Spinal cord (tissue), 9 donors: ENCODE measurements at regions not wholly inside any gene's neighbourhood (a gene's known extent, or its start where the extent isn't known, plus 50 kb on each side); places are given as distances from the start of the nearest gene placed in this dataset.

Experiments used
- DNase-seq, 6 donors: peaks; one replicate each; pipeline versions ENCODE4 v3.0.0 to v3.0.0-alpha.2; 2013 to 2015; ENCODE audit warnings: low spot score in 6 of 6, low read depth in 4 of 6
- H3K27ac ChIP-seq: one replicate; pipeline ENCODE4 v1.5.1; 2013; ENCODE audit warnings: low read depth, low read length, control low read depth
- H3K27me3 ChIP-seq: one replicate; pipeline ENCODE4 v1.6.1; 2013; ENCODE audit warnings: low read length; ENCODE audit not compliant: control insufficient read depth, insufficient read depth
- H3K36me3 ChIP-seq: one replicate; pipeline ENCODE4 v1.6.1; 2013; ENCODE audit warnings: low read length; ENCODE audit not compliant: control insufficient read depth, insufficient read depth
- H3K4me1 ChIP-seq: one replicate; pipeline ENCODE4 v1.6.1; 2013; ENCODE audit warnings: low read length; ENCODE audit not compliant: control insufficient read depth, insufficient read depth
- H3K4me3 ChIP-seq: one replicate; pipeline ENCODE4 v1.5.1; 2013; ENCODE audit warnings: low read depth, low read length, control low read depth
- H3K9me3 ChIP-seq: one replicate; pipeline ENCODE4 v1.6.1; 2013; ENCODE audit warnings: low read length; ENCODE audit not compliant: control insufficient read depth, insufficient read depth
- WGBS: methylation state at CpG from one replicate; pipeline ENCODE4 v1.1.5; 2013; ENCODE audit warnings: missing lambda C conversion rate; ENCODE audit not compliant: insufficient coverage; 5-methylcytosine and 5-hydroxymethylcytosine counted together
- donor health status: healthy.

DNA sequence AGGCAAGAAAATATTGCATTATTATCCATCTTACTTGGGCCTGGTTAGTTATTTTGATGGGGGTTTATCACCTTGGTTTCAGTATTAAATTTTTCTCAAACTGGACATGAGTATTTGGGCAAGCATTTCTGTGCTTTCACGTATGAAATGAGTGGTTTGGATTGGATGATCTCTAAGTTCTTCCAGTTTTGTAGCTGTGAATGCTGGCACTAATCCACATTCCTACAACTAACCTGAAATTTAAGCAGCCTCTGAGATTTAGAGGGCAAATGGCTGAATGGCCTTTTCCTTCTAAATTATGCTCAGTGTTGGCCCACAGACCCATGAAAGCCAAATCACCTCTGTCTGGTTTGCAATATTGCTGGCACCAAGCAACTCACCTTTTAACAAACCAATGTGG lies 475.0 kb upstream of the B3GALT2 start:
- Histone ChIP-seq H3K9me3 (no peaks in the 10 kb centered on the region), H3K36me3 (no peaks in the 10 kb centered on the region), H3K4me1 (no peaks in the 10 kb centered on the region), H3K27me3 (no peaks in the 10 kb centered on the region), H3K27ac (no peak overlapping the region), H3K4me3 (no peak overlapping the region)
- WGBS, result no CpG with 5 or more reads among the region's 1 CpG
- peak in 1 of 6 donors; percentile 15 for DNase-seq

DNA sequence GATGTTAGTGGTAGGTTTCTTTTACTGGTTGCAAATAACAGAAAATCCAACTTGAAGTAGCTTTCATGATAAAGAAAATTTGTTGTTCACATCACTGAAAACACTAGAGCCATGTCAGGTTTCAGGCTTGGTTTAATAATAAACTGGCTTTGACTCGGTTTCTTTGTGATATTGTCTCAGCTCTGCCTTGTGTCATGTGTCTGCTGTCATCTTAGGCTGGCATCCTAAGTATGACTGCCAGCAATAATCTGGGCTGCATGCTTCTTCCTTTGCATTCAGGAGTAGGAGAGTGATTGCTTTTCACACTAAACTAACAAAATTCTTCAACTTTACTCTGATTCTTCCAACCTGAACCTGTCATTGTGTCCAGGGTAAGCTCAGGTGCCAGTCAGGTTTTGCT lies 474.0 kb upstream of the B3GALT2 start:
- H3K4me3 ChIP-seq, result no peak overlapping the region
- H3K27me3 ChIP-seq, result no peaks in the 10 kb centered on the region
- H3K36me3 ChIP-seq, result no peaks in the 10 kb centered on the region
- H3K4me1 ChIP-seq, result no peaks in the 10 kb centered on the region
- H3K9me3 ChIP-seq, result no peaks in the 10 kb centered on the region
- WGBS, result 100% methylated on average over 1 of the region's 1 CpG
- DNase-seq, result no peak
- H3K27ac ChIP-seq, result no peak overlapping the region

DNA sequence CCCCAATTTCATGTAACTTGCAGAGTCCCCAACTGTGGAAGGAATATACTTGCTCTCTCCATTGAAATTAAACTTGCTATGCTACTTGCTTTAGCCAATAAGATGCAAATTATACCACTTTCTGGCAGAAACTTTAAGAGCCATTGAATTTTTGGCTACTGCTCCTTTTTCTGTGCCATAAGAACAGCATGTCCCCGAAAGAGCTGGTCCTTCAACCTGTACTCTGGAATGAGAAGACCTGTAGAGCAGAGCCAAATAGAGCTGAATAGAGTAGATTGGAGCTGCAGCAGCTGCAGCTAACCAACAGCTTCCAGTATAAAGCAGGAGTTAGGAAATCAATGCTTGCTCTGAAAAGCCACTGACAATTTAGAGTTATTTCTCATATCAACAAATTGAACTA lies 472.3 kb upstream of the B3GALT2 start:
- H3K36me3 ChIP-seq, result no peaks in the 10 kb centered on the region
- WGBS, result 29% methylated on average over 1 of the region's 1 CpG
- H3K4me1 ChIP-seq, result no peaks in the 10 kb centered on the region
- DNase-seq, result peak in 2 of 6 donors; percentile 14 to 65
- no peak overlapping the region for H3K27ac ChIP-seq
- no peaks in the 10 kb centered on the region for H3K27me3 ChIP-seq
- peaks cover 2% of the 10 kb centered on the region for H3K9me3 ChIP-seq
- no peak overlapping the region for H3K4me3 ChIP-seq

DNA sequence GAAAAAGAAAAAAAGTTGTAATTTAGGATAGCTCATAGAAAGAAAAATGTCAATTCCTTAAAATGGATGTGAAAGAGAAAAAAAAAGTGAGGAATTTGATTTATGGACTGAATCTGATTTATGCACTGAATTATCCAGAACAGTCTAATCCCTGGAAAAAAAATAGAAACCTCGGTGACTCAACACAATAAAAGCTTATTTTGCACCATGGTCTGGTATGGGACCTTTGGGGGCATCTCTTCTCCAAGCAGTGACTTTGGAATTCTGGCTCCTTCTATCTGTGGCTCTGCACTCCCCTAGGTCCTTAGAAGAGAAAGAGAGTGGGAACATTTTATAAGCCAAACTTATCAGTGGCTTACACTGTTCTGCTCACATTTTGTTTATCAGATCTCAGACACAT lies 471.7 kb upstream of the B3GALT2 start:
- H3K4me3 ChIP-seq, result no peak overlapping the region
- no peak overlapping the region for H3K27ac ChIP-seq
- H3K36me3 ChIP-seq, result no peaks in the 10 kb centered on the region
- no peaks in the 10 kb centered on the region for H3K27me3 ChIP-seq
- peaks cover 6% of the 10 kb centered on the region for H3K9me3 ChIP-seq
- no peak for DNase-seq
- H3K4me1 ChIP-seq, result no peaks in the 10 kb centered on the region
- WGBS, result no CpG with 5 or more reads among the region's 1 CpG

DNA sequence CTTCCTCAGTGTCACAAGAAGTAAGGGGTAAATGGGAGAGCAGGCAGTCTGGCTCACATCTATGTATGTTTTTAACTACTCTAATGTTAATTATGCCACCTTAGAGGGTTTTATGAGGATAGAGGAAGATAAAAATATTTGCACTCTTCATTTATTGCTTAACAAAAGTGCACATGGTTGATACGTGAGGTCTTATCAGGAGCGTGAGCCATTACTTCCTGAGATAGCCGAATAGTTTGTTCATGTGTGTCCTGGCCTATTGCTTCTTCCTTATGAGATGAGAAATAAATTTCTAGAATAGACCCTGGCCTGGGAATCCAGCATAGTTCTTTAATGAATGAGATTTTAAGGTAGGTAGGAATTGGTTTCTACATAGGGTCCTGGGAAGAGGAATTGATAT lies 471.1 kb upstream of the B3GALT2 start:
- WGBS, result 100% methylated on average over 1 of the region's 3 CpGs
- Histone ChIP-seq H3K9me3 (peaks cover 6% of the 10 kb centered on the region), H3K36me3 (no peaks in the 10 kb centered on the region), H3K4me1 (no peaks in the 10 kb centered on the region), H3K27ac (no peak overlapping the region), H3K27me3 (no peaks in the 10 kb centered on the region), H3K4me3 (no peak overlapping the region)
- DNase-seq, result no peak

DNA sequence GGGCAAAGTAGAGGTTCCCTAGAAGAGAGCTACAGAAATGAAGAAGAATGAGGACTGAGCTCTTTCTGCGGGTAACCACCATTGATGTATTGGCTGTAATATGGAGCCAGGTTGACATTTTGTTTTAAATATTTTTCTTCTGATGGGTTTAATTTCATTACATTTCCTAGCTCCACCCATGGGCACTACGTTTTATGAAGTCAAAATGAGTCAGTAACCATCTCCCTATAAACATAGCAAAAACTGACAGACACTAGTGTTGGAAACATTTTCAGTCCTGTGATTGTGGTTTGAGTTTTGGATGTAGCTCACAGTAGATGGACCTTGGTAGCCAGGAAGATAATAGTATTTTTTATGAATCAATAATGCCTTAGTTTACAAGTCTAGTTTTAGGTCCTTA lies 470.4 kb upstream of the B3GALT2 start:
- Histone ChIP-seq H3K27ac (no peak overlapping the region), H3K4me1 (no peaks in the 10 kb centered on the region), H3K27me3 (no peaks in the 10 kb centered on the region), H3K9me3 (peaks cover 6% of the 10 kb centered on the region), H3K36me3 (no peaks in the 10 kb centered on the region), H3K4me3 (no peak overlapping the region)
- WGBS, result no CpG with 5 or more reads among the region's 2 CpGs
- DNase-seq, result no peak

DNA sequence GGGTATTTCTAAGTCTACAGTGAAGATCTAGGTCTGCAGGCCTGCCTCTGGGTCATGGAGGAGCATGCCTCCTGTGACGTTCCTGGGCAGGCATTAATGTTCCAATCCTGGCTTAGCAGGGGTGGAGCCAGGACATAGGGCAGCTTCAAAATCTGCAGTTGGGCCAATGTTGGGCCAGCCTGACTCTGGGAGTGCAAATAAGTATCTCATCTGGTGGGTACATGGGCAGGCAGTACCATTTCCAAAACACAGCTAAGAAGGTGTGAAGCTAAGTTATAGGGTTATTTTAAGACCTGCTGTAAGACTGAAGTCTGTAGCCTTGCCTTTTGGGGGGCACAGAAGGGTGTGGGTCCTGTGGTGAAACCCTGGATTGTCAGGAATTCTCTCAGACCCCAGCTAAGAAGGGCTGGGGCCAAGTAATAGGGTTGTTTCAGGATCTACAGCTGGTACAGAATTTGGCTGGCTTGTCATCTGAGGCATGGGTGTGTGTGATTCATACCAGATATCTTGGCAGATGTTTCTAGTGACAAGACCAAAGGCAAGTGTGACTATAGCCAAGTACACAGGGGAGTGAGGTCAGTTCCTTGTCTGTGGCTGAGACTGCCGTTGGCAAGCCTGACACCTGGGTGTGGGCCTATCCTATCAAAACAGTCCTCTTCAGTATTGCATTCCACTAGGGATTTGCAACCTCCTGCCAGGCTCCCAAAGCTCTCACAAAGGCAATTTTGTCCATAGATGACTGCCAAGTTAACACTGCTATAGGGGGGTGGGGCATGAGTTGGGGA lies 468.7 kb upstream of the B3GALT2 start:
- H3K27me3 ChIP-seq, result no peaks in the 10 kb centered on the region
- no peak overlapping the region for H3K27ac ChIP-seq
- no peak overlapping the region for H3K4me3 ChIP-seq
- no peaks in the 10 kb centered on the region for H3K36me3 ChIP-seq
- peaks cover 6% of the 10 kb centered on the region for H3K9me3 ChIP-seq
- H3K4me1 ChIP-seq, result no peaks in the 10 kb centered on the region
- DNase-seq, result no peak
- WGBS, result 94% methylated on average over 1 of the region's 2 CpGs

DNA sequence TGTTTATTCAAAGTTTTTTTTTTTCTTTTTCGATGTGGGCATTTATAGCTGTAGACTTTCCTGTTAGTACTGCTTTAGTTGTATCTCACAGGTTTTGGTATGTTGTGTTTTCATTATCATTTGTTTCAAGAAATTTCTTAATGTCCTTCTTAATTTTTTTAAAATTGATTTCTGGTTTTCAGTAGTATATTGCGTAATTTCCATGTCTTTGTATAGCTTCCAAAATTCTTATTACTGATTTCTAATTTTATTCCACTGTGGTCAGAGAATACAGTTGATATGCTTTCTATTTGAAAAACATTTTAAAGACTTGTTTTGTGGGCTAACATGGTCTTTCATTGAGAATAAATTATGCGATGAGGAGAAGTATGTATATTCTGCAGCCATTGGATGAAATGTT lies 463.2 kb upstream of the B3GALT2 start:
- no peaks in the 10 kb centered on the region for H3K36me3 ChIP-seq
- DNase-seq, result no peak
- peaks cover 11% of the 10 kb centered on the region for H3K9me3 ChIP-seq
- no peak overlapping the region for H3K4me3 ChIP-seq
- no CpG with 5 or more reads among the region's 3 CpGs for WGBS
- no peaks in the 10 kb centered on the region for H3K27me3 ChIP-seq
- no peaks in the 10 kb centered on the region for H3K4me1 ChIP-seq
- no peak overlapping the region for H3K27ac ChIP-seq

DNA sequence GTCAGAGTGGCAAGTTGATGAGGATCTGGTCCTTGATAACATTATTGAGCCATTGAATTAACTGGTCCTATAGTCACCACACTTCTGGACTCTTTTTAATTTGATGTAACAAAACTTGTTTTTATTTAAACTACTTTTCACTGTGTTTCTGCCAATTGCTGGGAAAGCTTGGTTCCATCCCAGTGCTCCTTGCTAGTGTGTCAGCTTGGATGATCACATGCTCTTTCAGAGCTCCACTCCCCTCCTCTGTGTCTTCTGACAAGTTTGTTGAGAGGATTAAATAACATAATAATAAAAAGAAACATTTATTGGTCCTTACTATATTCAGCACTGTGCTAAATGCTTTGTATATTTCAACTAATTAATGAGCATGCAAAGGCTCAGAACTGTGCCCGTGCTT lies 448.5 kb upstream of the B3GALT2 start:
- H3K4me3 ChIP-seq, result no peak overlapping the region
- no peaks in the 10 kb centered on the region for H3K9me3 ChIP-seq
- no peak overlapping the region for H3K27ac ChIP-seq
- no peaks in the 10 kb centered on the region for H3K27me3 ChIP-seq
- no peak for DNase-seq
- H3K36me3 ChIP-seq, result no peaks in the 10 kb centered on the region
- no peaks in the 10 kb centered on the region for H3K4me1 ChIP-seq
- WGBS, result no CpG with 5 or more reads among the region's 1 CpG

DNA sequence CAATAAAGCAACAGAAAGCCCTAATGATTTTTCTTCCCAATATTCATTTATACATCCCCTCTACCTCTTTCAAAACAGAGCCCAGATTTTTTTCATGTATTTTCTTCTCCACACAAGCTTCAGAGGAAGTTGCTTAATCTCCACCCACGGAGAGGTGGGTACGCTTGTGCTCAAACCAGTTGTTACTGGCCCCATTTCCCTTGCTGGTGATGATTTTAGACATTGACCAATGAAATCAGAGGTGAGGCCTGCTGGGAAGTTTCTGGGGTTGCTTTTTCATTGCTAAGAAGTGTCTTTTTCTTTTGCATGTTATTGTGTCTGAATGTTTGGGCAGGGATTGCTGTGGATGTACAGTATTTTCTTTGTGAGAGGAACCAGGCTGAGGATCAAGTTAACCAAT lies 448.1 kb upstream of the B3GALT2 start:
- no peaks in the 10 kb centered on the region for H3K9me3 ChIP-seq
- no peaks in the 10 kb centered on the region for H3K36me3 ChIP-seq
- H3K4me3 ChIP-seq, result no peak overlapping the region
- no peaks in the 10 kb centered on the region for H3K27me3 ChIP-seq
- DNase-seq, result no peak
- WGBS, result 80% methylated on average over 1 of the region's 2 CpGs
- H3K4me1 ChIP-seq, result no peaks in the 10 kb centered on the region
- H3K27ac ChIP-seq, result no peak overlapping the region
